Activated CD4-positive, CD25-positive, alpha-beta regulatory T cell treated with anti-CD3 and anti-CD28 coated beads, Interleukin-2, amount 50 U/mL, for 24 hours (primary cell): ENCODE measurements at regions not wholly inside any gene's neighbourhood (a gene's known extent, or its start where the extent isn't known, plus 50 kb on each side); places are given as distances from the start of the nearest gene placed in this dataset.
"Not testable (repeated sequence)": the region's sequence is repeated elsewhere in the genome, so short reads cannot be mapped to it uniquely, and the experiment has no call there.

ENCODE experiments used
- ATAC-seq, 2 donors: fragments of 150-1000 bp; cut with Tn5 transposase; one replicate each; pipeline ENCODE4 v1.10.0; 2021; ENCODE audit warnings: mild to moderate bottlenecking in 1 of 2, moderate library complexity in 1 of 2

DNA sequence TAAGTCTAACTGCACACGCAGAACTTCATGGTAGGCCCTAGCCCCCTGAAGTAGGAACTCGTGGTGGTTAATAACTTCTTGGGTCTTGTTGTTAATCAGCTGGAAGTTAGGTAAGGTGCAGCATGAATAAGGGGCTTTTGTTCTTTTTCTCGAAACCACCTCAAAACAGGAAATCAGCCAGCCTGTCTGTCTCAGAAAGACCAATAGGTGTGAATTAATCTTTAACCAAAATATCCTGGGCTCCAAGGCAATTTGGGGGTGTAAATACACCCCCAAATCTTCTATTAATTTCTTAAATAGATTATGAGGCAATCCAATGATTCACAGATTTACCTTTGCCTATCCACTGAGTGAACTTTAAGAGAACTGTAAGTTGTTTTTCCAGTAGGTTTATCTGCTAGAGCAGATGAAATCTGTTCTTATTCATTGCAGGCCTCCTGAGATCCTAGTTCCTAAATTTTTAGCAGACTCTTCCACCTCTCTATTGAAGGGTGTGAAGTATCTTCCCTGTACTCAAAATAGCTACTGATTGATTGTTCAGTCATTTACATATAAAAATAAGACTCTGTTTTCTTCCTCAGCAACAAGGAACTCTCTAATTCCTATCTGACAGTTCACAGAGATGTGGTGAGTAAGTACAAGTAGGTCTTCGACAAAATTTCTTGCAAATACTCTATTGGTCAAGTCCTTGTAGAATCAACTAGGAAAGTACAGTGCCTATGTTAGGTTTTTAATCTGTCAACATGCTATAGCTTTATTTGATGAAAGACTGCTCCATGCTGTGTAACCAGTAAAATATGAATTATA lies 427.1 kb upstream of the NOX3 start:
- ATAC-seq = peak; percentile 27 to 32

DNA sequence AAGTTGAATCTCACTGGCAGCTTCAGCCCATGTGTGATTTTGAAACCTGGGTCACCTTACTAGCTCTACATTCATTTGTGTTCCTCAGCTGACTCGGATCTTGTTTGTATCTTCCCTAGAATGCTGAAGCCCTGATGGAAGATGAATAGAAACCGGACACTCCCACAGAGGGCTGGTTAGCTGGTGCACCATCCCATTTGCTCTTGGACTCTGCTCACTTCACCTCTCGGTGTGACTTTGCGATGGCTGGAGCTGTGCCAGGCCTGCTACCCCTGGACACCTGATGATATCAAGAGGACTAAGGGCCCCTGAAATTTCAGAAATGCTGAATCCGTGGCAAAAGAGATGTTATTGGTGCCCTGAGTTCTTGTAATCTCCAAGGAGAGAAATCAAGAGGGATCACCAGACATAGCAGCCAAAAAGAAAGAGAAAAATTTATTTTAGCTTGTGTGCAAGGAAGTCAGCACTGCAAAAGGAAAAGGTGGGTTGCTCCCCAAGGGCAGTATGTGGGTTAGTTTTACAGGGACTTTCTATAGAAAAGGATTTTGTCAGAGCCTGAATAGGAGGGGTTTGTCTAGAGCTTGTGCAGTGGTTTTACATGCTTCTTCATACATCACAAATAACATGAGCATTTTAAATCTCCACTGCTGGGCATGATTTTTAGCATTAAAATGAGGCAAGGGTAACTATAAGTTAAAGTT lies 426.3 kb upstream of the NOX3 start:
- ATAC-seq = peak in 1 of 2 donors; percentile 8

DNA sequence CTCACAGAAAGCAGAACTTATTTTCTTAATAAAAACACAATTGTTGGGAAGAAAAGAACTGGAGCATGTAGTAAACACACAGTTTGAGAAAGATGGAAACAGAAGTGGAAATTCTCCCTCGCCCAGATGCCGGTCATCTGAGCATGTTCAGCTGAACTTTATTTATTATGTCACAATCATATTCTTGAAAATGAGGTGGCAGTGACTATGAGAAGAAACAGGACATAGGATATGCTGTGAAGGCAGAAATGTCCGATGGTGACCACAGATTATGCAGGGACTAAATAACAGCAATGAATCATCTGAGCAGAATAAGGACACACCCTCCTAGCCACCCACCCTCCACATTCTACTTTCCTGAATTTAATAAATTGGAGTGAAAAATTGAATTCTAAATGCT lies 425.3 kb upstream of the NOX3 start:
- peak in 1 of 2 donors; percentile 45 for ATAC-seq

DNA sequence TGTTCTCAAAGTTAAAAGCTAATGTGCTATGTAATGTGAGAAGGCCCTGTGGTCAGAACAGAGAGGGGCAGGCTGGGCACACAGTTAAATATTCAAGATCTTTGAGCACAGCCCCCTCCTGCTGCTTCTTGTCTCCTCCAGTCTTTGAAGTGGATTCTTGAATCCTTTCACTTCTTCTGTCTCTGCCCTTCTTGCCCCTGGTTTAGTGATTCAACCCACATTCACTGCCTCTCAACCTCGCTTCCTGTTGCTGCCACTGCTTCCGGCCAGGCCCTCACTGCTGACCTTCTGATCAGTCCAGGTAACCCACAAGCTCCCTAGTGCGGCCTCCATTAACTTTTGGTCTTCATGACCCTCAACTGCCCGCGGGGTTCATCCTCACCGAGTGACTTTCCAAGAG lies 417.3 kb upstream of the NOX3 start:
- no peak for ATAC-seq

DNA sequence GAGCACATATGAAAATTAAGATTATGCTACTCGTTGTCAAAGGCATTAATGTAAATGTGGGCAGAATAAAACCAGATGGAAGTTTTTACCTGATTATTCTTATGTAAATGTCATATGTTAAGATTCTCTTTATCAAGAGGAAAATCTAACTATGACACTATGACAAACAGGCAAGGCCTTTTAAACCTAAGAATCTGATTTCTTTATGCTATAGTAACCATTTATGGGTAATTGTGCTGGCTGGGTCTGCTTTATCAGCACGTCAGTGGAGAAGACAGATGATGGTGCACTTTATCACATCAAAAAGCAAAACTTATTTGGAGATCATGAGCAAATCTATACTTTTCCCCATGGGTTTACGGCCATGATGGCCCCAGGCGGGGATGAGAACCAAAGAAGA lies 412.0 kb upstream of the NOX3 start:
- no peak for ATAC-seq

DNA sequence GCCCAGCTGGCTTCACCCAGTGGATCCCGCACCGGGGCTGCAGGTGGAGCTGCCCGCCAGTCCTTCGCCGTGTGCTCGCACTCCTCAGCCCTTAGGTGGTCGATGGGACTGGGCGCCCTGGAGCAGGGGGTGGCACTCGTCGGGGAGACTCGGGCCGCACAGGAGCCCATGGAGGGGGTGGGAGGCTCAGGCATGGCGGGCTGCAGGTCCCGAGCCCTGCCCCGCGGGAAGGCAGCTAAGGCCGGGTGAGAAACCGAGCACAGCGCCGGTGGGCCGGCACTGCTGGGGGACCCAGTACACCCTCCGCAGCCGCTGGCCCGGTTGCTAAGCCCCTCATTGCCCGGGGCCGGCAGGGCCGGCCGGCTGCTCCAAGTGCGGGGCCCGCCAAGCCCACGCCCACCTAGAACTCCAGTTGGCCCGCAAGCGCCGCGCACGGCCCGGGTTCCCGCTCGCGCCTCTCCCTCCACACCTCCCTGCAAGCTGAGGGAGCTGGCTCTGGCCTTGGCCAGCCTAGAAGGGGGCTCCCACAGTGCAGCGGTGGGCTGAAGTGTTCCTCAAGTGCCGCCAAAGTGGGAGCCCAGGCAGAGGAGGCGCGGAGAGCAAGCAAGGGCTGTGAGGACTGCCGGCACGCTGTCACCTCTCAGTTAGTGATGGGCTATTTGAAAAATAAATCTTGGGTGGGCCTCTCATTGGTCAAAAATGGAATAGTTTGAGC lies 411.2 kb upstream of the NOX3 start:
- ATAC-seq = not testable (repeated sequence)

DNA sequence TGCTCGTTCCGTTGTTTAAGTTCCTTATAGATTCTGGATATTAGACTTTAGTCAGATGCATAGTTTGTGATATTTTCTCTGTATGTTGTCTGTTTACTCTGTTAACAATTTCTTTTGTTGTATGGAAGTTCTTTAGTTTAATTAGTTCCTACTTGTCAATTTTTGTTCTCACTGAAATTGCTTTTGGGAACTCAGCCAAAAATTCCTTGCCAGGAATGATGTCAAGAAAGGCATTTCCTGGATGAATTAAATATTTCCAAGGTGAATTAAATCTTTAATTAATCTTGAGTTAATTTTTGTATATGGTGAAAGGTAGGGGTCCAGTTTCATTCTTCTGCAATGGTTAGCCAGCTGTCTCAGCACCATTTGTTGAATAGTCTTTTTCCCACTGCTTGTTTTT lies 406.2 kb upstream of the NOX3 start:
- ATAC-seq = no peak

DNA sequence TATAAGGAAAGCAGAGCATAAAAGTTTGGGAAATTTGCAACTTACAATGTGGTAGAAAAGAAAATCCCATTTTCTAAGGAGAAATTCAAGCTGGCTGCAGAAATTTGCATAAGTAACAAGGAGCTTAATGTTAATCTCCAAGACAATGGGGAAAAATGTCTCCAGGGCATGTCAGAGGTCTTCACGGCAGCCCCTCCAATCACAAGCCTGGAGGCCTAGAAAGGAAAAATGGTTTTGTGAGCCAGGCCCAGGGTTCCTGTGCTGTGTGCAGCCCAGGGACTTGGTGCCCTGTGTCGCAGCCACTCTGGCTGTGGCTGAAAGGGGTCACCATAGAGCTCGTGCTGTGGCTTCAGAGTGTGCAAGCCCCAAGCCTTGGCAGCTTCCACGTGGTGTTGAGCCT lies 403.3 kb upstream of the NOX3 start:
- not testable (repeated sequence) for ATAC-seq

DNA sequence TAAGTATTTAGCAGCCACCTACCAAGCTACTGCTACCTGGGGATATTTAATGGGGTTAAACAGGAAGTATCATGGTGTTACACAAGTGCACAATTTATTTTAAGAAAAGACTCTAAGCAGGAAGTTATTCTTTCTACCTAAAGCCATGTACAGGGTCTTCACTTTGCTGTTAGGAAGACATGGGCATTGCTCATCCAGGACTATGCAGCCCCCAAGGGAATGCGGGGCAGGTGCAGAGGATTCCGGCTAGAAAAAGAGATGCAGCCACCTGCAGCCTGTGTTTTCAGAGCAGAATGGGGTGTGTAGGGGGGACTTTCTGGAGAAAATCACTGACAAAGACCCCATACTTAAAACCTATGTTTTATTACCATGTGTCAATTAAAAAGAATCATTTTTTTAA lies 399.1 kb upstream of the NOX3 start:
- ATAC-seq = no peak

DNA sequence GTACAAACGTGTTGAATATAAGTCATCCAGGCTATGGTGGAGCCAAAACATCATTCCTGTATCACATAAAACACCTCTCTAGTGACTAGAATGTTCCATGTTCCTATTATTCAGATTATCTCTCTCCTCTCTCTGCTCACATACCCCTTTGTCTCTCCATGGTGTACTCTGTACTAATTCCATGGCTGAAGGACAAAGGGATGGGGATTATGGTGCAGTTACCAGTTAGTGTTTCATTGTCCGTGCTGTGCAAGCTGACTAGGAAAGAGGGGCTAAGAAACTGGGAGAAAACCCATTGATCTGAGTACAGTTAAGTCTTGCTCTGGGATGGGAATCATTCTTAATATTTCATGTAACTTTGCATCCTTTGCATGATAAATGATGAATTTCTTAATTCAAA lies 397.4 kb upstream of the NOX3 start:
- ATAC-seq = no peak

DNA sequence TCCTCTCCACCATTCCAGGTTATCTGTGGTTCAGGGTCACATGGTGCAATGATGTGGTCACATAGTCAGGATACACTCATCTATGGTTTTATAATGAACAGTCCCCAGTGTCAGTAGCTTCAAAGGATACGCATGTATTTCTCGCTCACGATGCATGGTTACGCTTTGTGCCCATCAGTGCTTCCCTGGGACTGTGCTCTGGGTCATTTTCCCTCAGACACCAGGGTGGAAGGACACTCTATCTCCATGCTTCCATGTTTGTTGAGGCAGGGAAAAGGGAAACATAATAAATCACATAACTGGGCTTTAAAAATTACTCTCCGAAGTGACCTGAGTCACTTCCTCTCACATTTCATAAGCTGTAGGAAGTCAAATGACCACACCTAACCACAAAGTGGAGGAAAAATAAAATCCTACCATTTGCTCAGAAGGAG lies 394.8 kb upstream of the NOX3 start:
- no peak for ATAC-seq

DNA sequence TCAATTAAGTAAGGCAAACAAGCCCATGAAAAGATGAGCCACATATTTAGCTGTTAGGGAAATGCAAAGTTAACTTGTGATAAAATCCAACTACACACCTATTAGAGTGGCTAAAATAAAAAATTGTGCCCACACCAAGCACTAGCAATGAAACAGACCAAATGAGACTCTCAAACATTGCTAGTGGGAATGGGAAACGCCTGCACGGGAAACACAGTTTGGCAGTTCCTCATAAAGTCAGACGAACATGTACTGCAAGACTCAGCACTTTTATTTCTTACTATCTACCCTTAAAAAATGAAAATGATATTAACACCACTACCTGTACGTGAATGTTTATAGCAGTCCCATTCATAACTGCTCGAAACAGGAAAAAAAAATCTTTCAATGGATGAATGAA lies 392.1 kb upstream of the NOX3 start:
- no peak for ATAC-seq

DNA sequence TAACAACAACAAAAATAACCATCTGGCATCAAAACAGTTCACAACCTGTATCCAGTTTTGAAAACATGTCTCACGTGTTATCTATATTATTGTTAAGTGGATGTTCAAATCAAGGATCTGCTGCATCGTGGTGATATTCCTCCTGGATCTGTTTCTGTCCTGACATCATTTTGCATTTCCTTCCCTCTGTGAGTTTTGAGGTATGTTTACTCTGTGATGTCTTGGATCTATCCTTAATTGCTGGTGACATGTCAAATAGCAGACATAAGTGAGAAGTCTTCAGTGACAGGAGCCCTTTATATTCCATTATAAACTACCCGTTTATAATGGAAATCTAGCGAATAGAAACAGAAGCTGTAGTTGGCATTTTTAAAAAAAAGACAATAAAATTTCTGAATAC lies 381.8 kb upstream of the NOX3 start:
- no peak for ATAC-seq

DNA sequence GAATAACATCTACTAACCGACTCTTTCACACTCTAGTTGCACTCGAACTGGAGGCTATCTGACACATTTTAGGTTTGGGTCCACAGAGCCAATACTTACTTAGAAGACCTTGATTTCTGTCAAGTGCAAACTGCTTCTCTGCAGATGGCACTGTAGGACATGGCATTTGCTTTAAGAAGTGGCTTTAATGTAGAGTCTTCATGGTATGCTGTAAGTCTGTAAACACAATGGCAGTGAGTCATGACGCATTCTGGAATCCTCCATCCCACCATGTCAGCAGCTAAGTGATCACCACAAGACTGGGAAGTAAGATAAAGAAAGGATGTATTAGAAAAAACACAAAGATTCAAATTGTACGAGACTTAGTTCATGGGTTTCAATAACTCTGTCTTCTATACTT lies 377.0 kb upstream of the NOX3 start:
- no peak for ATAC-seq

DNA sequence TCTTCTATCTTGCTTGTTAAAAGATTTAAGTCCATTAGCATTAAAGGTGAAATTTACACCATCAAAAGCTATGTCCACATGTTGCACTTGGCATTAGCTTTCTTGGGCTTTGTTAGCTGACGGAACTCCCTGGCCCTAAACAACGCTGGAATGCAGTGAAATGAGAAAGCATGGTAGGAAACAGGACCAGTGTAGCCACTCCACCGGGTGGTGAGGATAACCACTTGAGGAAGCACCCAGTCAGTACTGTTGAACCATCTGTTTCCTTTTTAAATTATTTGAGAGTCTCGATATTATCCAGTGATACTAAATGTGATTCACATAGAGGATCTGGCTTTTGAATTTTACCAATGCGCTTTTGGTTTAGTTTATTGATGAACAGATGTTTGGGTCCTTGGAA lies 374.9 kb upstream of the NOX3 start:
- no peak for ATAC-seq

DNA sequence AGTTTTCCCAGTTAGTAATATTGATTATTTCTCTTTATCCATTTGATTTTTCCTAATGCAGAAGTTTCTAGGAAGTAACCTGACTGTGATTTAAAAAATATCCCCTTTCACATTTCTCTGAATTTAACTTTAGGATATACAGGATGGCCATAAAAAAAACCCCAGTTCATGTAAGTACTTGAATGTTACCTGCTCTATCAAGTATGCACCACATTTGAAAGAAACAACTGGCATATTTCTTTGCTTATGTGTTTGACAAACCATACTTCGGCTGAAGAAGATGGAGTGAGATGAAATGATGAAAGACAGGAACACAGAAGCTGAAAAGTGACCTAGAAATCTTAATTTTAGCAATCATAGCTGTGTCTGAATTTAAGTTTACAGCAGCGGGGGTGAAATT lies 374.0 kb upstream of the NOX3 start:
- no peak for ATAC-seq

DNA sequence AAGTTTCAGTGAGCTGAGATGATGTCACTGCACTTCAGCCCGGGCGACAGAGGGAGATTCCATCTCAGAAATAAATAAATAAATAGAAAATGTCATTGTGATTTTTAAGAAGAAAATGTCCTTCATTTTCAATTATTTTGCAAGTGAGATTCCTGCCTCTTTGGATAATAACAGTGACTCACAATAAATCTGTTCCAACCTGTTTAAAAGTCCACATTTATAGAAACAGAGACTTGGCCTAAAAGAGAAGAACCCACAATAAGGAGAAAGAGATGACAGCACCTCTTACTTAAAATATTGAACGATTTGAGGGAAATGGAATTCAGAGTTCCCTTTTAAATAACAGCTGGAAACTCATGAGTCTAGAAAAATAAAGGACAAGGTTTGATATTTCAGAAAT lies 373.4 kb upstream of the NOX3 start:
- no peak for ATAC-seq

DNA sequence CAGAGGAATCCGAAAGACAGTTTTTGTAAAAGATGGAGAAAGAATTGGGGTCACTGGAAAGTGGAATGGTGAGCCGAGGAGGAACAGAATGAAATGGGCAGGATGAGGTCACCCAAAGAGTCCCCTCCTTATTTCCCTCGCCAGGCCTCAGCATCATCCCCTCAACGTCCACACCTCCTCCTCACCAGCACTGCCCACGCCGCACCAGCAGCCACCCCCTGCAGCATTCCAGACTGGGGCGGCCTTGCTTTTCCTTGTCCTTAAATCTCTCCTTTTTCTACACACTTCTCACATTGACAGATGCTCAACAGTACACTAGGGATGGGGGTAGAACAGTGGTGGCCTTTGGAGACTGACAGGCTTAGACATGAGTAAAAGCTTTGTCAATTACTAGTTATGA lies 363.1 kb upstream of the NOX3 start:
- no peak for ATAC-seq

DNA sequence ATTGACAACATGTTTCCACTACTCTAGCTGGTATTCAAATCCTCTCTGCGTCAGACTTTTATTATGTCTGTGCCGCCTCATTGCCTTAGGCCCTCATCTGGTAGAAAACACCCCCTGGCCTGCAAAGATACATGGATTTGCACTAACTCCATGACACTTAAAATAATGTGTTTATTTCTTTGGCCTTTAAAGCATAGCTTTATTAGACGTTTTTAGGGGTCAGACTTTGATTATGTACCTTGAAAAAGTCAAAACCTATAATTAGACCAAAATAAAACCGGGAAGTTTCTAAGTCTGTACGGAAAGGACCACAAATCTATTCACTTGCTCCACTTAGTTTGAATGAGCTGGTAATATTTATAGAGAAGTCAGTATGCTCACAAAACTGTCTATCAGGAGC lies 357.9 kb upstream of the NOX3 start:
- ATAC-seq = no peak

DNA sequence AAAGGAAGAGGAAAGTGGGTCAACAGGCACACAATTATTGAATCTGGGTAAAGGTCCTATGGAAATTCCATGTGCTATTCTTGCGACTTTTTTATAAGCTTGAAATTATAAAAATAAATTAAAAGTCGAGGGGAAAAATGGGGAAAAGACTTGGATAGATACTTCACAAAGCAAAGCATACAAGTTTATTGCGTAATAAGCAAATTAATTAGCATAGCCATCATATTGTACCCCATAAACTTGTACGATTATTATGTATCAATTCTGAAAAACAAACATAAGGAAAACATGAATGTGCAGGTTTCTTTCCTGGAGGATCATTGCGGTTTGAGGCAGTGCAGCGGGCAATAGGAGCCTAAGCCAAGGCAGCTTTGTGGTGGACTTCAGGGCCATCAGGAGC lies 351.6 kb upstream of the NOX3 start:
- ATAC-seq = no peak

DNA sequence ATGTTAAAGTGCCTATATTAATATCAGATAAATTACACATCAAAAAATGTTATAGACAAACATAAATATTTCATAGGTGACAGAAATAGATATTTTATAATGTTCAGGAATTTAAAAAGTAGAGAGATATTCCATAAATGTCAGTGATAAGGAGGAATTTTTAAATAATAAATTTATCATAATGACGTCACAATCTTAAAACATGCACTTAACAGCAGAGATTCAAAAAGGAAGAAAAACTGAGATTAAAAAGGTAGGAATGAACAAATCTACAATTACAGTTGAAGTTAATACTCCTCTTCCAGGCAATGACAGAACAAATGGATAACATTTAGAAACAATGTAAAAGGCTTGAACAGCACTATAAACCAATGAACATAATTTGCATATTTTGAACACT lies 345.4 kb upstream of the NOX3 start:
- no peak for ATAC-seq

DNA sequence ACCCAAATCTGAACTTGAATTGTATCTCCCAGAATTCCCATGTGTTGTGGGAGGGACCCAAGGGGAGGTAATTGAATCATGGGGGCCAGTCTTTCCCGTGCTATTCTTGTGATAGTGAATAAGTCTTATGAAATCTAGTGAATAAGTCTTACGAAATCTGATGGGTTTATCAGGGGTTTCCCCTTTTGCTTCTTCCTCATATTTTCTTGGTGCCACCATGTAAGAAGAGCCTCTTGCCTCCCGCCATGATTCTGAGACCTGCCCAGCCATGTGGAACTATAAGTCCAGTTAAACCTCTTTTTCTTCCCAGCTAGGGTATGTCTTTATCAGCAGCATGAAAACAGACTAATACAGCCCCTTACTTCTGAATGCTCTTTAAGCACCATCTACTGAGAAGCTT lies 343.2 kb upstream of the NOX3 start:
- not testable (repeated sequence) for ATAC-seq

DNA sequence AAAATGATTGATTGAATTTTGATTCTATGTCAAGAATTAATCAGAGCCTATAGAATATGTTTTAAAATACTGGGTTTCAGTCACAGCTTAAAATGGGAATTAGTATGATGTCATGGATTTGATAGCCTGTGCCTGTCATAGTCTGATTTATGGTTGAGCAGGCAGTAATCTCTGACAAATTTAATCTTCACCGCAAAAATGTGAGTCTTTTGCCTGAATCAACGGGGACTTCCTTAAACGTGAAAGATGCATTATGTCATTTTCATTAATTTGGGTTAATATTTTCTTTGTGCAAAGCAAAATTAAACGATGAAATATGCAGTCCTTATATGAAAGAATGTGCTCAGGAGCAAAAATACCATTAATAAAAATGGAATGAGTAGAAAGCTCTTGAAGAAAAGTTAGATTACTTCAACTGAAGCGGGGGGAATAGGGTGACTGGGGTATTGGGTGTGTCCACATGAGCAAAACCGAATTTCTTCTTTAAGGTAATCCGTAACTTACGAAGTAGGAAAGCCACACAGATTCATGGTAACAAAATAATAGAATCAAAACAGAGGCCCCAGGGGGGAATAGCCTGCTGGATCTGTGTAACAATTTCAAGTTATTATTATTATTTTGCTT lies 339.6 kb upstream of the NOX3 start:
- no peak for ATAC-seq
